ENCODE measurements at regions not wholly inside any gene's neighbourhood (a gene's known extent, or its start where the extent isn't known, plus 50 kb on each side); places are given as distances from the start of the nearest gene placed in this dataset.
"Not testable (repeated sequence)": the region's sequence is repeated elsewhere in the genome, so short reads cannot be mapped to it uniquely, and the experiment has no call there.

DNA sequence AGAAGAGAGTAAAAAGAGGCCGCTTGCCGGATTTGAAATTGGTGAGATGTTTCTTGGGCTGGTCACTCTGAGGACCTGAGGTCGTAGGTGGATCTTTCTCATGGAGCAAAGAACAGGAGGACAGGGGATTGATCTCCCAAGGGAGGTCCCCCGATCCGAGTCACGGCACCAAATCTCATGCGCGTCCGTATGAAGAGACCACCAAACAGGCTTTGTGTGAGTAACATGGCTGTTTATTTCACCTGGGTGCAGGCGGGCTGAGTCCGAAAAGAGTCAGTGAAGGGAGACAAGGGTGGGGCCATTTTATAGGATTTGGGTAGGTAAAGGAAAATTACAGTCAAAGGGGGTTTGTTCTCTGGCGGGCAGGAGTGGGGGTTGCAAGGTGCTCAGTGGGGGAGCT lies 803.6 kb upstream of the ID2 start:
- DNase-seq: not testable (repeated sequence)

DNA sequence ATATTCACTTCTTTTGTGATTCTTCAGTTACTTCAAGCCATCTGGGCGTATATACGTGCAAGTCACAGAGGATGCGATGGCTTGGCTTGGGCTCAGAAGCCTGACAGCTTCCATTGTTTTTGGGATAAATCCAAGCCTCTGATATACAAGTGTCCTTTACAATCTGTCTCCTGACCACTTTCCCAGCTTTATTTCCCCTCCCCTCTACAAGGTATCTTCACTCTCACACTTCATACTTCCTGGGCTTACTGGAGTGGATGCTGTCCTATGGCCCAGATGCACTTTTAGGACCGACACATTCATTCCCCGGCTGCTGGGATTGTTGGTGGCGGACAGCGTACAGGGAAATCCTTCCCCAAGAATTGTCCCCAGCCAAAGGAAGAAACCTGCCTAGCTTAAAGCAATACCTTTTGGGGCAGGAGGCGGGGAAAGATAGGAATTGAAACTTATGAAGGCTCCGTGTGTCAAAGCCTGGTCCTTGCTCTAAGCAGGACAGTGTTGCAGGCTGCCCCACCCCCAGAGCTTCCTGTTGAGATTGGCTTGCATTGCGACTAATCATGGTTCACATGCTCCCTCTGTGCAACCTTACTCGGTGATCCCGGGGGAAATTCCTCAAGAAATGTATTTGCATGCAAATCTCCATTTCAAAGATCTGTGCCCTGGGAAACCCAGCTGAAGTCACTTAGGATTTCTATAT lies 802.9 kb upstream of the ID2 start:
- DNase-seq: no peak

DNA sequence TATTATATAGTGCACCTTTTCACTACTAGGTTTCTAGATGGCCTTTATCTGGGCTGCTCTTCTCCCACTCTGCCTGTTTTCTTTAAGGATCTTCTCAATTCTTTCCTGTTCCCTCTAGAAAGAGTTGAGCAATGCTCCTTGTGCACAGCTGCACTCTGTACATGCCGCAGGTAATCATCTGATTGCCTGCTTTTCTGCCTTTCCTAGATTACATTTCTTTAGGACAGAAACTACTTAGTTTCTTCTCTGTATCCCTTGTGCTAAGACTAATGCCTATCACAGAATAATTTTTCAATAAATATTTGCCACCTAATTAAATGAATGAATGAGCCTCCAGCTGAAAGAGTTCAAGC lies 802.4 kb upstream of the ID2 start:
- DNase-seq: no peak

- DNase-seq: no peak
Observed at GRCh38 chr2:7880126-7880525, 801.7 kb upstream of the ID2 start.

DNA sequence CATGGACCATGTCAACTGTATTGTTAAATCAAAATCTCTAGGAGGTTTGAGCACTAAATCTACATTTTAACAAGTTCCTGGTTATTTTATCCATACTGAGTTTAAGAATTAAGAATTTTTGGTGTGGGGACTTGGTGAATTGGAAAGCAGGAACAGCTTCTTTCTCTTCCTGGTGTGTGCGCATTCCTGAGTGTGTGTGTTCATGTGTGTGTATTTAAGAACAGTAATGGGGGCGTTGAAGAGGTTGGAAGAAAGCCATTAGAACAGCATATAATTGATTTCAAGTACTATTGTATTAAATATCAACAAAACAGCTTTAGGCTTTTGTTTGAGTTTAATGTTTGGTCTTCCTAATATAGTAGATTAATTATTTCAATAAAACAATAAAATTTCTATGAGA lies 801.3 kb upstream of the ID2 start:
- no peak for DNase-seq

- no peak for DNase-seq
Observed at GRCh38 chr2:7881063-7881462, 800.8 kb upstream of the ID2 start.

- DNase-seq: no peak
Observed at GRCh38 chr2:7881466-7881865, 800.4 kb upstream of the ID2 start.

DNA sequence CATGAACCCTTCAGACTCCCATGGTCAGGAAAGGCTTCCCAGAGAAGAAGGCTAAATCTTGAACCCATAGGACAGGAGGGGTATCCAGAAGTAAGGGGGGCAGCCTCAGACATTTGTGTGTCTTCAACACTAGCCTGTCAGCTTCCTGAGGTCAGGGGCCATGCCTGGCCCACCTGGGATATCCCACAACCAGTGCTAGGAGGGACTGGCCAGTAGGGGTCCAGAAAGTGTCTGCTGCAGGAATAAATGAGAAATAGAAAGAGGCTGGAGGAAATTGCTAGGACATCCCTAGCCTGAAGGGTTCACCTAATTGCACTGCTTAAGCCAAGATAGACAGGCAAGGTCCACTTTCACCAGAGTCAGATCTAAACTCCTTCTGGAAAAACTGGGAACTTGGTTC lies 799.6 kb upstream of the ID2 start:
- DNase-seq: no peak

GRCh38 chr2:7884338-7884737 lies 797.5 kb upstream of the ID2 start:
- no peak for DNase-seq

DNA sequence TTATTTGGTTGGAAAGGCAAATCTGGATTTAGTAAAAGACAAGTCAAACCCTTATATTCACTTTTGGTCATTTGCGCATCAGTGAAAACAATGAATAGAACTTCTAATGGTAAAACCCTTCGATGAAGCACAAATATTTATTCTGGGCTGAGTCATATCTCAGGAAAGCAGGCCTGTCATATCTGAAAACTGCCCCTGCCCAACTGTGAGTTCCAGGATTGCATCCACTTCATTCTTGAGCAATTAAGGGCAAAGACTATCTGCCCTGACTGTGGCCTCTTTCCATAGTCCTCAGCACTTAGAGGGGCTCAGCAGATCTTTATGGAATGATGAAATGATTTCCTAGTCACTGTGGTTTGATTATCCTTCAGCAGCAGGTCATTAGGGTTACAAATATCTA lies 795.2 kb upstream of the ID2 start:
- DNase-seq: no peak

- DNase-seq: peak; percentile 74
Observed at GRCh38 chr2:7887441-7887840, 794.4 kb upstream of the ID2 start.

- no peak for DNase-seq
Observed at GRCh38 chr2:7888876-7889275, 793.0 kb upstream of the ID2 start.

GRCh38 chr2:7891312-7891711 lies 790.5 kb upstream of the ID2 start:
- no peak for DNase-seq

- no peak for DNase-seq
Observed at GRCh38 chr2:7895289-7895688, 786.6 kb upstream of the ID2 start.

- DNase-seq: no peak
Observed at GRCh38 chr2:7896940-7897487, 784.8 kb upstream of the ID2 start.

- no peak for DNase-seq
Observed at GRCh38 chr2:7899241-7899640, 782.6 kb upstream of the ID2 start.

- no peak for DNase-seq
Observed at GRCh38 chr2:7899923-7900322, 781.9 kb upstream of the ID2 start.

DNA sequence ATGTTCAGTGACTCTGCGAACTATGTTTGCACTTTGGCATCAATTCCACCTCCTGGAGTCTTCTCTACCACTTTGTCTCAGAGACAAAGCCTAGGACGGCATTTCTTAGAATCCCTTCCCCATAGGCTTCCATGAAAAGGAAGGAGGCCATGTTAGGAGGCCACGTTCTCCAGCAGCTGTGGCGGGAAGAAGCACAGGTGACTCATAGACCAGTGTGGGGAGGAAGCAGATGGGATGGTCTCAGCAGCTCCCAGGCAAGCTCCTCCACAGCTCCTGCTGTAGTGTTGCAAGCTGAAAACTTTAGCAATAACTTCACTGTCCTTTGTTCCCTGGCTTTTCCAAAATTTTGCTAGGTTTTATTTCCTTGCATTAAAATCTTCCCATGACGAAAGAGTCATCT lies 781.3 kb upstream of the ID2 start:
- DNase-seq: no peak

DNA sequence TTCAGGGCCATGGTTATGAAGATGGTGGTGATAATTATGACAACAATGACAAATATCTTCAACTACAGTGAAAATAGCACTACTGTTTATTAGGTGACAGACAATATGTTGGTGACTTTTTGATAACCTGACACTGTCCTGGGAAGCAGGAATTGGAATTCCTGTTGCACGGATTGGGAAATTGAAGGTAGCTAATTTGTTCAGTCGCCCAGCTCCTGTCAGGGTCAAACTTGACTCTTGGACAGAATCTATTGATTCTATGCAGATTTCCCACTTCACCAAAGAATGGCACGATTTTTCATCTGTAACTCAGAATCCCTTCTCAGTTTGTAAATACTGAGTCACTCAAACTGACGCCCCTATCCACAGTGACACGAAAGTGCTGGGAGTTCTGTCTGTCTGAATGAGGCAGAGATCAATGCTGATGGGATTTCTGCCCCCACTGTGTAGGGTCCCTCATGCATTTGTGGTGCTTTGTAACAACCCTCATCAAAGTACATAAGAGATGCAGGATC lies 779.5 kb upstream of the ID2 start:
- DNase-seq: no peak

DNA sequence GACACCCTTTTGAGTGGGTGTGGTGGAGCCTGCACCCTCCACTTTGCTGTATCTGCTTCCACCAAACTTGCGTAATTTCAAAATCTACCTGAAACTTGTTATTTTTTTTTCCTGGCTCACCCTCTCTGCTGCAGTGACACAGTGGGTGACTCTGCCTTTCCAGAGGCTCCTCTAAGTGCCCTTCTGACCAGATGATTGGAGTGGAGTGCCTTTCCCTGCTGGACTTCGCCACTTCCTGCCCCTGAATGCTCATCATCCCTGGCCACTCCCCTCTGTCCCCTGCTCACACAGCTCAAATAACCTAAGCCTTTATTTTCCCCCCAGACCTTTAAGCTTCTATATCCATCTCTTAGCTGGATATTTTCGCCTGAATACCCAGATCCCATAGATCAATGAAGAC lies 777.5 kb upstream of the ID2 start:
- DNase-seq: no peak

- no peak for DNase-seq
Observed at GRCh38 chr2:7905756-7906155, 776.1 kb upstream of the ID2 start.

DNA sequence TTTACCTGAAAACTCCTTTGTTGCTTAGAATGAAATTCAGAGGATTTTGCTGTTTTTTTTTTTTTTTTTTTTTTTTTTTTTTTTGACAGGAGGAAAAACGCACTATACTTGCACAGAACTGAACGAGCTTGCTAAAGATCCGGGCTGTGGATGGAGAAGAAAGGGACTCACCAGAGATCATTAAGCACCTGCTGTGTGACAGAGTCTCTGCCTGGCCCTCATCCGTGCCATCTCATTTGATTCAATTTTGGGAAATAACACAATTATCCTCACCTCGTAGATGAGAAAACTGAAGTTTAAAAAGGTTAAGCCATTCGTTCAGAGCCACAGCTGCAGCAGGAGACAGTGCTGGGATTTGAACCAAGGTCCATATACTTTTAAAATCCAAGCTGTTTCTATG lies 775.4 kb upstream of the ID2 start:
- DNase-seq: no peak

- no peak for DNase-seq
Observed at GRCh38 chr2:7907041-7907440, 774.8 kb upstream of the ID2 start.

GRCh38 chr2:7910752-7911151 lies 771.1 kb upstream of the ID2 start:
- no peak for DNase-seq

GRCh38 chr2:7911196-7911595 lies 770.7 kb upstream of the ID2 start:
- no peak for DNase-seq

All from NCI-H82 (cell line).